HG02885 (cell line): ENCODE measurements at regions not wholly inside any gene's neighbourhood (a gene's known extent, or its start where the extent isn't known, plus 50 kb on each side); places are given as distances from the start of the nearest gene placed in this dataset.
"Not testable (repeated sequence)": the region's sequence is repeated elsewhere in the genome, so short reads cannot be mapped to it uniquely, and the experiment has no call there.

Experiments
- ATAC-seq: cut with Tn5 transposase; IDR thresholded peaks from one replicate; pipeline ENCODE4 v1.9.1; 2021; ENCODE audit warnings: mild to moderate bottlenecking; ENCODE audit not compliant: unreplicated experiment, poor library complexity

- not testable (repeated sequence) for ATAC-seq
These were observed 158.0 kb upstream of the LMNTD1 start for GRCh38 chr12:25710938-25711605.

- peak; percentile 48 for ATAC-seq
These were observed 159.1 kb upstream of the LMNTD1 start for GRCh38 chr12:25712169-25712568.

GRCh38 chr12:25713264-25713663, 160.2 kb upstream of the LMNTD1 start:
- ATAC-seq = peak; percentile 99

- no peak for ATAC-seq
These were observed 161.3 kb upstream of the LMNTD1 start for GRCh38 chr12:25714198-25714984.

GRCh38 chr12:25715102-25715501, 162.0 kb upstream of the LMNTD1 start:
- no peak for ATAC-seq

- no peak for ATAC-seq
These were observed 163.8 kb upstream of the LMNTD1 start for GRCh38 chr12:25716842-25717241.

- no peak for ATAC-seq
These were observed 164.5 kb upstream of the LMNTD1 start for GRCh38 chr12:25717552-25717951.

GRCh38 chr12:25718081-25718731, 165.1 kb upstream of the LMNTD1 start:
- ATAC-seq = no peak

GRCh38 chr12:25719505-25719904, 166.4 kb upstream of the LMNTD1 start:
- ATAC-seq = no peak

- no peak for ATAC-seq
These were observed 170.3 kb upstream of the LMNTD1 start for GRCh38 chr12:25723336-25723735.

GRCh38 chr12:25723921-25724491, 170.9 kb upstream of the LMNTD1 start:
- no peak for ATAC-seq

GRCh38 chr12:25725470-25725869, 172.4 kb upstream of the LMNTD1 start:
- ATAC-seq = no peak

- ATAC-seq = no peak
These were observed 172.8 kb upstream of the LMNTD1 start for GRCh38 chr12:25725931-25726330.

- no peak for ATAC-seq
These were observed 175.0 kb upstream of the LMNTD1 start for GRCh38 chr12:25728056-25728595.

- no peak for ATAC-seq
These were observed 177.6 kb upstream of the LMNTD1 start for GRCh38 chr12:25730489-25731349.

GRCh38 chr12:25733541-25733940, 180.5 kb upstream of the LMNTD1 start:
- ATAC-seq = no peak

GRCh38 chr12:25734529-25735180, 181.6 kb upstream of the LMNTD1 start:
- ATAC-seq = peak; percentile 66

- no peak for ATAC-seq
These were observed 187.5 kb upstream of the LMNTD1 start for GRCh38 chr12:25740617-25741016.

GRCh38 chr12:25741917-25742316, 188.8 kb upstream of the LMNTD1 start:
- ATAC-seq = no peak
